ENCODE measurements at regions not wholly inside any gene's neighbourhood (a gene's known extent, or its start where the extent isn't known, plus 50 kb on each side); places are given as distances from the start of the nearest gene placed in this dataset.

GRCh38 chr16:35741546-35741945 is 2282.1 kb downstream of the TP53TG3F start:
- H2AFZ ChIP-seq (ENCODE audit: low read depth), result no peak overlapping the region

GRCh38 chr16:35743101-35743692 is 2283.8 kb downstream of the TP53TG3F start:
- Histone ChIP-seq H3K4me2 (no peak overlapping the region), H2AFZ (ENCODE audit: low read depth) (no peak overlapping the region), H3K9ac (no peak overlapping the region), H3K4me1 (ENCODE audit: low read depth, poor library complexity, severe bottlenecking) (no peaks in the 10 kb centered on the region), H3K27ac (no peak overlapping the region), H4K20me1 (ENCODE audit: insufficient read depth) (no peaks in the 10 kb centered on the region), H3K27me3 (ENCODE audit: insufficient read depth, low read depth) (no peaks in the 10 kb centered on the region), H3K4me3 (IDR thresholded peaks at IDR 0.05; ENCODE audit: insufficient read depth, low read depth, low read length) (no peak overlapping the region), H3K79me2 (ENCODE audit: insufficient read depth, low read depth) (no peaks in the 10 kb centered on the region), H3K36me3 (ENCODE audit: insufficient read depth) (no peaks in the 10 kb centered on the region)
- TF ChIP-seq CTCF (conservative IDR thresholded peaks at IDR 0.05; ENCODE audit: low read depth, low read length), result no peak

More at GRCh38 chr16:35741546-35741945, 2282.1 kb downstream of the TP53TG3F start:
- no peaks in the 10 kb centered on the region for H4K20me1 ChIP-seq (ENCODE audit: insufficient read depth)
- no peaks in the 10 kb centered on the region for H3K79me2 ChIP-seq (ENCODE audit: insufficient read depth, low read depth)
- H3K27me3 ChIP-seq (ENCODE audit: insufficient read depth, low read depth), result no peaks in the 10 kb centered on the region
- no peak for TF ChIP-seq CTCF (conservative IDR thresholded peaks at IDR 0.05; ENCODE audit: low read depth, low read length)
- no peak overlapping the region for H3K4me2 ChIP-seq
- H3K36me3 ChIP-seq (ENCODE audit: insufficient read depth), result no peaks in the 10 kb centered on the region
- H3K9ac ChIP-seq, result no peak overlapping the region
- H3K4me3 ChIP-seq (IDR thresholded peaks at IDR 0.05; ENCODE audit: insufficient read depth, low read depth, low read length), result no peak overlapping the region
- no peak overlapping the region for H3K27ac ChIP-seq
- no peaks in the 10 kb centered on the region for H3K4me1 ChIP-seq (ENCODE audit: low read depth, poor library complexity, severe bottlenecking)

GRCh38 chr16:35744084-35744483 is 2284.7 kb downstream of the TP53TG3F start:
- H3K4me3 ChIP-seq (IDR thresholded peaks at IDR 0.05; ENCODE audit: insufficient read depth, low read depth, low read length), result no peak overlapping the region
- no peak overlapping the region for H3K9ac ChIP-seq
- H3K79me2 ChIP-seq (ENCODE audit: insufficient read depth, low read depth), result no peaks in the 10 kb centered on the region
- H4K20me1 ChIP-seq (ENCODE audit: insufficient read depth), result no peaks in the 10 kb centered on the region
- no peaks in the 10 kb centered on the region for H3K27me3 ChIP-seq (ENCODE audit: insufficient read depth, low read depth)
- H2AFZ ChIP-seq (ENCODE audit: low read depth), result no peak overlapping the region
- no peak overlapping the region for H3K4me2 ChIP-seq
- H3K4me1 ChIP-seq (ENCODE audit: low read depth, poor library complexity, severe bottlenecking), result no peaks in the 10 kb centered on the region
- H3K27ac ChIP-seq, result no peak overlapping the region
- TF ChIP-seq CTCF (conservative IDR thresholded peaks at IDR 0.05; ENCODE audit: low read depth, low read length), result no peak
- no peaks in the 10 kb centered on the region for H3K36me3 ChIP-seq (ENCODE audit: insufficient read depth)

- no peak overlapping the region for H3K9ac ChIP-seq
- H3K27me3 ChIP-seq (ENCODE audit: insufficient read depth, low read depth), result no peaks in the 10 kb centered on the region
- H3K36me3 ChIP-seq (ENCODE audit: insufficient read depth), result no peaks in the 10 kb centered on the region
- H3K4me2 ChIP-seq, result no peak overlapping the region
- no peak overlapping the region for H2AFZ ChIP-seq (ENCODE audit: low read depth)
- no peak for TF ChIP-seq CTCF (conservative IDR thresholded peaks at IDR 0.05; ENCODE audit: low read depth, low read length)
- no peaks in the 10 kb centered on the region for H4K20me1 ChIP-seq (ENCODE audit: insufficient read depth)
- H3K4me1 ChIP-seq (ENCODE audit: low read depth, poor library complexity, severe bottlenecking), result no peaks in the 10 kb centered on the region
- no peak overlapping the region for H3K27ac ChIP-seq
- no peak overlapping the region for H3K4me3 ChIP-seq (IDR thresholded peaks at IDR 0.05; ENCODE audit: insufficient read depth, low read depth, low read length)
- H3K79me2 ChIP-seq (ENCODE audit: insufficient read depth, low read depth), result no peaks in the 10 kb centered on the region
These were observed 2285.3 kb downstream of the TP53TG3F start for GRCh38 chr16:35744726-35745125.

Measured in KMS-11 (cell line).